Naive B cell (primary cell): ENCODE measurements at regions not wholly inside any gene's neighbourhood (a gene's known extent, or its start where the extent isn't known, plus 50 kb on each side); places are given as distances from the start of the nearest gene placed in this dataset.
A peak's percentile ranks its signal among the peaks of the same experiment; 100 is the strongest.

Experiments used
- ATAC-seq, 2 donors: fragments of 150-1000 bp; cut with Tn5 transposase; 2 replicates each; pipeline ENCODE4 v1.10.0; 2021; ENCODE audit warnings: low read depth in 2 of 2, mild to moderate bottlenecking in 2 of 2, moderate library complexity in 2 of 2
- DNase-seq: peaks from one replicate; pipeline ENCODE4 v3.0.0; 2022
- H3K27ac Mint-ChIP-seq, 6 donors: one replicate each; pipeline ENCODE4 v1.8.0; 2020 to 2022; ENCODE audit warnings: mild to moderate bottlenecking in 6 of 6, mixed read lengths in 6 of 6, moderate library complexity in 5 of 6, inconsistent platforms in 2 of 6
- H3K27me3 Mint-ChIP-seq, 3 donors: one replicate each; pipeline ENCODE4 v1.8.0; 2021 to 2022; ENCODE audit warnings: mixed read lengths in 3 of 3, mild to moderate bottlenecking in 1 of 3
- H3K36me3 Mint-ChIP-seq, 2 donors: one replicate each; pipeline ENCODE4 v1.8.0; 2020 to 2022; ENCODE audit warnings: mixed read lengths in 2 of 2, inconsistent platforms in 1 of 2, mild to moderate bottlenecking in 1 of 2
- H3K4me1 Mint-ChIP-seq, 3 donors: one replicate each; pipeline ENCODE4 v1.8.0; 2020 to 2022; ENCODE audit warnings: mixed read lengths in 3 of 3, inconsistent platforms in 1 of 3, mild to moderate bottlenecking in 1 of 3, moderate library complexity in 1 of 3
- H3K4me3 Mint-ChIP-seq, 8 donors: one replicate each; pipeline ENCODE4 v1.8.0; 2020 to 2022; ENCODE audit warnings: mild to moderate bottlenecking in 8 of 8, mixed read lengths in 8 of 8, moderate library complexity in 8 of 8, inconsistent platforms in 2 of 8
- H3K9me3 Mint-ChIP-seq, 7 donors: one replicate each; pipeline ENCODE4 v1.8.0; 2020 to 2022; ENCODE audit warnings: mixed read lengths in 7 of 7, mild to moderate bottlenecking in 5 of 7, inconsistent platforms in 2 of 7, moderate library complexity in 1 of 7

DNA sequence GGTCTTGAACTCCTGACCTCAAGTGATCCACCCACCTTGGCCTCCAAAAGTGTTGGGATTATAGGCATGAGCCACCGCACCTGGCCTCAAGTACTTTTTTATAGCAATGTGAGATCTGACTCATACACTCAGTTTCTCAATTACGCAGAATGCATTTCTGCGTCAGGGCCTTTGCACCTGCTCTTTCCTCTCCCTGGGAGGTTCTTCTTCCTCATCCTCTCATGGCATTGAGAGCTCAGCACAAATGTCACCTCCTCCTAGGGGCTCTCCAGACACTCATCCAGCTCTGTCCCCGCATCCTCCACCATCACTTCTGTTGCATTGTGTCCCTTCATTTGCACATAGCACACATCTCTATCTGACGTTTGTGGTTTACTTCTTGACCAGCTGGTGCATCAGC lies 418.8 kb downstream of the PTPRU start:
- DNase-seq (no peak), ATAC-seq (no peak)
- no peaks in the 10 kb centered on the region for H3K36me3 Mint-ChIP-seq
- H3K4me3 Mint-ChIP-seq = no peak overlapping the region
- H3K9me3 Mint-ChIP-seq = peaks cover 1 to 28% (median 13%) of the 10 kb centered on the region in 7 donors
- H3K4me1 Mint-ChIP-seq = no peaks in the 10 kb centered on the region
- H3K27me3 Mint-ChIP-seq = peaks cover 14 to 24% (median 22%) of the 10 kb centered on the region in 3 donors
- H3K27ac Mint-ChIP-seq = no peak overlapping the region

GRCh38 chr1:29653886-29654450 lies 417.6 kb downstream of the PTPRU start:
- Mint-ChIP-seq H3K36me3 (no peaks in the 10 kb centered on the region), H3K27me3 (peaks cover 21 to 30% (median 29%) of the 10 kb centered on the region in 3 donors), H3K9me3 (peaks cover 1 to 18% (median 6%) of the 10 kb centered on the region in 7 donors), H3K4me1 (no peaks in the 10 kb centered on the region), H3K4me3 (no peak overlapping the region), H3K27ac (peak overlapping the region in 1 of 6 donors; percentile 9)
- no peak for ATAC-seq
- DNase-seq = no peak

- no peak overlapping the region for H3K4me3 Mint-ChIP-seq
- DNase-seq = no peak
- ATAC-seq = no peak
- peaks cover 1 to 11% (median 6%) of the 10 kb centered on the region in 7 donors for H3K9me3 Mint-ChIP-seq
- no peaks in the 10 kb centered on the region for H3K36me3 Mint-ChIP-seq
- peak overlapping the region in 1 of 6 donors; percentile 9 for H3K27ac Mint-ChIP-seq
- no peaks in the 10 kb centered on the region for H3K4me1 Mint-ChIP-seq
- peaks cover 16 to 35% (median 29%) of the 10 kb centered on the region in 3 donors for H3K27me3 Mint-ChIP-seq
These were observed 416.9 kb downstream of the PTPRU start for GRCh38 chr1:29653034-29653810.

DNA sequence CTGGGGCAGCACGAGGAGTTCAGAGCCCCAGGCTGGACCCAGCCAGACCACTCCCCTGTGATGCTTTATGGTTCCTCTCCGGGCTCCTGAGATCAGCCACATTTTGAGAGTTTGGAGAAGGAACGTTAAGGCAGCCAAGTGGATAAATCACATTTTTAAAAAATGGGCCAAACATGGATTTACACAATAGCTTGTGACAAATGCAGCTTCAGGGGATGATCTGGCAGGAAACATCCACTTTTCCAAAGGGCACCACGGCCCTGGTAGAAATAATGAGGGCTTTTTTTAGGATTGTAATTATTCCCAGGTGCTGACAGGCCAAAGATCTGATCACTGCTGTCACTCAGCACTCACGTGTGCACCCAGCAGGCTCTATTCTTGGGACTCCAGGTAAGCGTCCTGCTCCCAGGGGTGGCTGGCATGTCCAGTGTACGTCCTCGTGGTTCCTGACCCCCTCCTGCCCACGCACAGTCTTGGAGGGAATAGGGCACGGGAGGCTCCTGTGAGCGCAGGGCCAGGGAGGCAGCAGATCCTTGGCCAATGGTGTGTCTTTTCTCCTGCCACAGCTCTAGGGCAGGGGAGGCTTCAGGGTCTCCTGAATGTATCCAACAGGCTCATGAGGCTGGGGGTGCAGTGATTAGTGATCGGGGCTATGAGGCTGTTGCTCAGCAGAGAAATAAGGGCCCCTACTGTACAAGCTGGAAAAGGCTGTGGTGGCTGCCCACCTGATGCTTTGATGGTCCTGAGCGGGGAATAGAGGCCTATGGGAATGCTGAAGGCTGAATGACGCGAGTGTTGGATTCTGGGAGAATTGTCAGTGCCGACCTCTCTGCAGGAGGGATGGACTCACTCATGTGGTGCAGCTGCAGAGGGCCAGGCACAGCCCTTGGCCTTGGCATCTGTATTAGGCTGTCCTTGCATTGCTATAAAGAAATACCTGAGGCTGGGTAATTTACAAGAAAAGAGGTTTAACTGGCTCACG lies 415.7 kb downstream of the PTPRU start:
- Mint-ChIP-seq H3K4me3 (peak overlapping the region in 1 of 8 donors; percentile 34), H3K27me3 (peaks cover 14 to 44% (median 35%) of the 10 kb centered on the region in 3 donors), H3K27ac (peak overlapping the region in 1 of 6 donors; percentile 88), H3K9me3 (peaks cover 1 to 9% (median 6%) of the 10 kb centered on the region in 7 donors), H3K36me3 (no peaks in the 10 kb centered on the region), H3K4me1 (no peaks in the 10 kb centered on the region)
- DNase-seq (no peak), ATAC-seq (no peak)

DNA sequence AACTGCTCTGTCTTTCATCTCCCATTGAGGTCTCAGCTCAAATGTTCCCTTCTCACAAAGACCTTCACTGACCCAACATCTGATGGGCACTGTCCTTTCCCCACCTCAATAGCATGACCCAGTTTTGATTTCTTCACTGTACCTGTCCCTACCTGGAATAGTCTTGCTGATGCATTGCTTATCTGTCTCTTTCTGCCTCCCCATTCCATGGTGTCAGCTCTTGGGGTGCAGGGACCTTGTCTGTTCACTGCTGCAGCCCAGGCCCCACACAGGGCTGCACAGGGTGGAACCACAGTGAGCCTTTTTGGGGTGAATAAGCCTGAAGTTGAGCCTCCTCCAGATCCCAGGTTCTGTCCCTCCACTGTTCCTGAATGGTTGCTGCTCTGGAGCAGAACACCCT lies 414.9 kb downstream of the PTPRU start:
- Mint-ChIP-seq H3K36me3 (no peaks in the 10 kb centered on the region), H3K4me1 (no peaks in the 10 kb centered on the region), H3K9me3 (peaks cover 1 to 6% (median 3%) of the 10 kb centered on the region in 7 donors), H3K27me3 (peaks cover 14 to 41% (median 29%) of the 10 kb centered on the region in 3 donors), H3K27ac (no peak overlapping the region), H3K4me3 (no peak overlapping the region)
- ATAC-seq (no peak), DNase-seq (no peak)

DNA sequence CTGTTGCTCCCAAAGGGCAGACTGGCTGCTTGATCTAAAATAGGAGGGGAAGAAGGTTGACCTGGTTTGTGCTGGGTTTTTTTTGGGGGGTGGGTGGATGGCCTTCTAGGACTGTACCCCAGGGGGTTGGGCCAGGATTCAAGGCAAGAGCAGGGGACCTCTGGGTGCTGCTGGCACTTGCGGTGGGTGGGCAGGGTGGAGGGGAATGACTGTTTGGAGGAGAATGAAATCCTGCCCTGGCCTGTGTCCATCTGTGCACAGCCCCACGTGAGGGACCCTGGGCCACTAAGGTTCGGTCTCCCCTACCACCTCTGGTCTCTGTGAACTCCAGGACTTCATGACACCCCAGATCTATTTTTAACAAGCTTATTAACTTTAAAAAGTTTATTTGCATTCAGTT lies 414.2 kb downstream of the PTPRU start:
- H3K27me3 Mint-ChIP-seq = peaks cover 14 to 36% (median 25%) of the 10 kb centered on the region in 3 donors
- H3K9me3 Mint-ChIP-seq = peaks cover 0 to 3% (median 1%) of the 10 kb centered on the region in 7 donors
- no peak for ATAC-seq
- no peaks in the 10 kb centered on the region for H3K4me1 Mint-ChIP-seq
- DNase-seq = no peak
- H3K36me3 Mint-ChIP-seq = no peaks in the 10 kb centered on the region
- H3K27ac Mint-ChIP-seq = no peak overlapping the region
- peak overlapping the region in 2 of 8 donors; percentile 32 to 38 for H3K4me3 Mint-ChIP-seq

GRCh38 chr1:29650041-29650400 lies 413.7 kb downstream of the PTPRU start:
- ATAC-seq (no peak), DNase-seq (no peak)
- H3K27me3 Mint-ChIP-seq = peaks cover 14 to 36% (median 25%) of the 10 kb centered on the region in 3 donors
- no peaks in the 10 kb centered on the region for H3K4me1 Mint-ChIP-seq
- H3K36me3 Mint-ChIP-seq = no peaks in the 10 kb centered on the region
- H3K4me3 Mint-ChIP-seq = no peak overlapping the region
- H3K27ac Mint-ChIP-seq = no peak overlapping the region
- peaks cover 0 to 4% (median 1%) of the 10 kb centered on the region in 7 donors for H3K9me3 Mint-ChIP-seq

- DNase-seq (no peak), ATAC-seq (no peak)
- no peak overlapping the region for H3K27ac Mint-ChIP-seq
- H3K27me3 Mint-ChIP-seq = peaks cover 14 to 36% (median 25%) of the 10 kb centered on the region in 3 donors
- H3K9me3 Mint-ChIP-seq = peaks cover 0 to 9% (median 0%) of the 10 kb centered on the region in 7 donors
- H3K36me3 Mint-ChIP-seq = no peaks in the 10 kb centered on the region
- no peak overlapping the region for H3K4me3 Mint-ChIP-seq
- no peaks in the 10 kb centered on the region for H3K4me1 Mint-ChIP-seq
These were observed 413.1 kb downstream of the PTPRU start for GRCh38 chr1:29649189-29650040.

DNA sequence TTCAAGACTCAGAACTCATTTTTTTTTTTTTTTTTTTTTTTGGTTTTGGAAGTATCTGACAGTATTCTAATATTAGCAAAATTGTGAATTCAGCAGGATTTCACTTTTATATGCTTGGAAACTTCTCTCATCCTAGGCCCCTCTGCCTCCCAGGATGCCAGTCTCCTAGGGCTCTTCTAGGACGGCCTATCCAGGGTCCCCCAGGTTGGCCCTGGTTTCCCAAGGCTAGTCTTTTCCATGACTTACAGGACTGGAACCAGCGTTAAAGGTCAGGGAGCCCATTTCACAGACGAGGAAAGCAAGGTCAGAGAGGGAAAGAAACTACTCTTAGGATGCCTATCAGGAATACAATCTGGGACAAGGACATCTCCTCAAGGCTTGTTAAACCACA lies 412.5 kb downstream of the PTPRU start:
- ATAC-seq = no peak
- peaks cover 0 to 9% (median 0%) of the 10 kb centered on the region in 7 donors for H3K9me3 Mint-ChIP-seq
- peaks cover 14 to 34% (median 23%) of the 10 kb centered on the region in 3 donors for H3K27me3 Mint-ChIP-seq
- H3K4me3 Mint-ChIP-seq = no peak overlapping the region
- DNase-seq = no peak
- no peaks in the 10 kb centered on the region for H3K4me1 Mint-ChIP-seq
- no peaks in the 10 kb centered on the region for H3K36me3 Mint-ChIP-seq
- no peak overlapping the region for H3K27ac Mint-ChIP-seq

DNA sequence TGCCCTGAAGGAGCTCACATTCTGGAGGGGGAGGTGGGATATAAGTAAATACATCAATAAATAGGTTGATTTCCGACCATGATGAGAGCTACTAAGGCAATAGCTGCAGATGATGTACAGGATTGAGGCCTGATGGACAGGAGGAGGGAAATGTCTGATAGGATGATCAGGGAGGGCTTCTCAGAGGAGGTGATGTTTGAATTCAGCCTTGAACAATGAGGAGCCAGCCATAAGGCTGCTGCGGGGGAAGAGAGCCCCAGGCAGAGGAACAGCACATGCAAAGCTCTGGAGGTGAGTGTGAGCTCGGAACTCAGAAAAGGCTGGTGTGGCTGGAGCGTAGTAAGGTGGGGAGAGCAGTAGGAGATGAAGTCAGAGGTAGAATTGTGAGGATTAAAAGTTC lies 411.7 kb downstream of the PTPRU start:
- H3K4me1 Mint-ChIP-seq = no peaks in the 10 kb centered on the region
- H3K36me3 Mint-ChIP-seq = no peaks in the 10 kb centered on the region
- ATAC-seq (no peak), DNase-seq (no peak)
- H3K9me3 Mint-ChIP-seq = peaks cover 0 to 9% (median 0%) of the 10 kb centered on the region in 7 donors
- peaks cover 14 to 28% (median 18%) of the 10 kb centered on the region in 3 donors for H3K27me3 Mint-ChIP-seq
- no peak overlapping the region for H3K27ac Mint-ChIP-seq
- H3K4me3 Mint-ChIP-seq = no peak overlapping the region

GRCh38 chr1:29647581-29647980 lies 411.3 kb downstream of the PTPRU start:
- no peaks in the 10 kb centered on the region for H3K36me3 Mint-ChIP-seq
- no peak overlapping the region for H3K4me3 Mint-ChIP-seq
- no peak for DNase-seq
- no peaks in the 10 kb centered on the region for H3K4me1 Mint-ChIP-seq
- peaks cover 0 to 9% (median 0%) of the 10 kb centered on the region in 7 donors for H3K9me3 Mint-ChIP-seq
- no peak for ATAC-seq
- H3K27me3 Mint-ChIP-seq = peaks cover 12 to 28% (median 18%) of the 10 kb centered on the region in 3 donors
- no peak overlapping the region for H3K27ac Mint-ChIP-seq

DNA sequence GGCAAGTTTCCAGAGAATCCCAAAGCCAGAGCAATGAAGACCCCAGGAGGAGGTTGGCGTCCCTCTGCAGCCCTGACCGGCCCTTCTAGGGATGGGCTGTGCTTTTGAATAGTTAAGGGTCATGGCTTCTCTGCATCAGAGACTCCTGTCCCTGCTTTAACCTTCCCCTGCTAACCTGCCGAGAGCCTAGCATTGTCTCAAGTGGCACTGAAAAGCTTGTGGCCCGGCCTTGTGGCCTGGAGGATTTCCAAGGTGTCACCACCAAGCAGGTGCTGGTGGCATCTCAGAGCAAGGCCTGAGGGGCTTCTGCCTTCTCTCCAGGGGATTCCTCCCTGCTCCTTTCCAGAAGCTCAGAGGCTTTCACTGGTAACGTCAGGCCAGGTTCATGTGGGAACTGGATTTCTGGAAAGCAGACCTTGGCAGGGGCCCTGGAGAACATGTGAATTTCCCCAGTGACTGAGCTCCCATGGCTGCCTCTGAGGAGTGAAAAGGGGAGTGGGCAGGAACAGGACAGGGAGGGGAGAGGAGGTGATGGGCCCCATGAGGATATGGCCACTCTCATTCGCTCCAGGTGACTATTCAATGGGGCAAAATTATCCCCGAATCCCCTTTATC lies 409.9 kb downstream of the PTPRU start:
- peaks cover 9 to 26% (median 23%) of the 10 kb centered on the region in 3 donors for H3K27me3 Mint-ChIP-seq
- ATAC-seq (no peak), DNase-seq (no peak)
- no peak overlapping the region for H3K4me3 Mint-ChIP-seq
- H3K9me3 Mint-ChIP-seq = peaks cover 0 to 9% (median 0%) of the 10 kb centered on the region in 7 donors
- peak overlapping the region in 1 of 6 donors; percentile 11 for H3K27ac Mint-ChIP-seq
- no peaks in the 10 kb centered on the region for H3K36me3 Mint-ChIP-seq
- H3K4me1 Mint-ChIP-seq = no peaks in the 10 kb centered on the region
